ENCODE measurements at regions not wholly inside any gene's neighbourhood (a gene's known extent, or its start where the extent isn't known, plus 50 kb on each side); places are given as distances from the start of the nearest gene placed in this dataset.

DNA sequence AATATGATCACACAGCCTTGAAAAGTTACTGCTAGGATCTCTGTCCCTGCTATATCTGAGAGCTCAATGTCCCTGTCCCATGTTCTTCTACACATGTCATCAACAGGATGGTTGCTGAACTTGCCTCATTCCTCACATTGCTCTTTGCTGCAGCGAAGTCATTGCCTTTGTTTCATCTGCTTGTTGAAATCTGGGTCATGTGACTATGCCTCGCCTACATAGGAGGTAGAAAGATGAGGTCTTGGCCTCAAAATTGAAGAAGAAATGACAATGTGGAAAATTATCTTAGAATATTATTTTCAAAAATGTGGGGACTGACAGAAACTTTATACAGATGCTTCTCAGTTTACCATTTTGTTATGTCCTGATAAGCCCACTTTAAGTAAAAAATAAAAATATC, 494.2 kb downstream of the SOX5 start:
- TF ChIP-seq CTCF (IDR thresholded peaks at IDR 0.05; ENCODE audit: low read depth, low read length, missing control alignments), result no peak
- H3K4me3 ChIP-seq (ENCODE audit: low read depth, low read length), result no peak overlapping the region
- no peak for DNase-seq (ENCODE audit: low read depth)

DNA sequence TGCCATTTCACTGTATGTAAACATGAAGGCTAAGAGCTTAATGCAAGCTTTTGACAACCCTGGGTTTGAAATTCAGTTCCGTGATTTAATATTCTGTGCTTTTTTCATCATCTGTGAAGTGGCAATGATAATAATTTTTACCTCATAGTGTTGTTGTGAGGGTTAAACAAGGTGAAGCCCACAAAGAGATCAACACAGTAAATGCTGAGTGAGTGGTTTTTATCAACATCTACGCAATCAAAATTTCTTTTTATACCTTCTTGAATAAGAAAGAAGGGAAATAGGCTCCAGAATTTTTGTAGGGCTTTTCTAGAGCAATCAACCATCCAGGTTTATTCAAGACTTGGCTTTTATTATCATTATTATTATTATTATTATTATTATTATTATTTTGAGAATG, 490.8 kb downstream of the SOX5 start:
- TF ChIP-seq CTCF (IDR thresholded peaks at IDR 0.05; ENCODE audit: low read depth, low read length, missing control alignments), result no peak
- no peak for DNase-seq (ENCODE audit: low read depth)
- H3K4me3 ChIP-seq (ENCODE audit: low read depth, low read length), result no peak overlapping the region

- TF ChIP-seq CTCF (IDR thresholded peaks at IDR 0.05; ENCODE audit: low read depth, low read length, missing control alignments), result no peak
- H3K4me3 ChIP-seq (ENCODE audit: low read depth, low read length), result no peak overlapping the region
- DNase-seq (ENCODE audit: low read depth), result no peak
Observed at GRCh38 chr12:23462546-23462945, 486.9 kb downstream of the SOX5 start.

- DNase-seq (ENCODE audit: low read depth), result no peak
- no peak for TF ChIP-seq CTCF (IDR thresholded peaks at IDR 0.05; ENCODE audit: low read depth, low read length, missing control alignments)
- H3K4me3 ChIP-seq (ENCODE audit: low read depth, low read length), result no peak overlapping the region
Observed at GRCh38 chr12:23463172-23463571, 486.3 kb downstream of the SOX5 start.

DNA sequence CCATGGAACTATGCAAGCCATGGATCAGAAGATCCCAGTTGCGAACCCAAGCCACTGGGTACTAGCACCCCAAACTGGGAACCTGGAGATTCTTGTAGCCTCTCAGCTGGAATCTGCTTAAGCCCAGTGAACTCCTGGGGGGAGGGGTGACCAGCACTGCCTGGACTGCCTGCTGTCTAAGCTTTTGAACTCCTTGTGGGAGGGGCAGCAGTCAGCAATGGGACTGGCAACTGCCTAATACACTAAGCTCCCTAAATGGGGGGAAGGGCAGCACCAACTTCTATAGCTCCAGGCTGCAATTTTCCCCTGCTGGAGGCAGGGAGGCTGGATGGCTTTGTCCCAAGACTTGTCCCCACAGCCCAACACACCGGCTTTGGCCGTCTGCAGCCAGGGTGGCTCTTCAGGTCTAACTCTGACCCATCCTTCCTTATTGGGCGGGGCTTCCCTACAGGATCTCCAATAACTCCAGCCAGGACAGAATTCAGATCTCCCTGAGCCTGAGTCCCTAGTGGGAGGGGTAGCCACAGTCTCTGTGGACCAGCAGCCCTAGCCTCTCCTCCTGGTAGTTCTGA, 485.1 kb downstream of the SOX5 start:
- DNase-seq (ENCODE audit: low read depth), result no peak
- no peak for TF ChIP-seq CTCF (IDR thresholded peaks at IDR 0.05; ENCODE audit: low read depth, low read length, missing control alignments)

GRCh38 chr12:23472329-23472971, 477.0 kb downstream of the SOX5 start:
- H3K4me3 ChIP-seq (ENCODE audit: low read depth, low read length), result no peak overlapping the region
- no peak for TF ChIP-seq CTCF (IDR thresholded peaks at IDR 0.05; ENCODE audit: low read depth, low read length, missing control alignments)
- DNase-seq (ENCODE audit: low read depth), result no peak

More for the DNA sequence above, 485.1 kb downstream of the SOX5 start:
- H3K4me3 ChIP-seq (ENCODE audit: low read depth, low read length), result no peak overlapping the region

- H3K4me3 ChIP-seq (ENCODE audit: low read depth, low read length), result no peak overlapping the region
- no peak for TF ChIP-seq CTCF (IDR thresholded peaks at IDR 0.05; ENCODE audit: low read depth, low read length, missing control alignments)
Observed at GRCh38 chr12:23473071-23473470, 476.4 kb downstream of the SOX5 start.

More at GRCh38 chr12:23473071-23473470, 476.4 kb downstream of the SOX5 start:
- no peak for DNase-seq (ENCODE audit: low read depth)
